HG03064 (cell line): ENCODE measurements at regions not wholly inside any gene's neighbourhood (a gene's known extent, or its start where the extent isn't known, plus 50 kb on each side); places are given as distances from the start of the nearest gene placed in this dataset.
"Not testable (repeated sequence)": the region's sequence is repeated elsewhere in the genome, so short reads cannot be mapped to it uniquely, and the experiment has no call there.

Experiments
- ATAC-seq: cut with Tn5 transposase; IDR thresholded peaks from one replicate; pipeline ENCODE4 v1.9.1; 2021; ENCODE audit warnings: low read depth; ENCODE audit not compliant: unreplicated experiment

DNA sequence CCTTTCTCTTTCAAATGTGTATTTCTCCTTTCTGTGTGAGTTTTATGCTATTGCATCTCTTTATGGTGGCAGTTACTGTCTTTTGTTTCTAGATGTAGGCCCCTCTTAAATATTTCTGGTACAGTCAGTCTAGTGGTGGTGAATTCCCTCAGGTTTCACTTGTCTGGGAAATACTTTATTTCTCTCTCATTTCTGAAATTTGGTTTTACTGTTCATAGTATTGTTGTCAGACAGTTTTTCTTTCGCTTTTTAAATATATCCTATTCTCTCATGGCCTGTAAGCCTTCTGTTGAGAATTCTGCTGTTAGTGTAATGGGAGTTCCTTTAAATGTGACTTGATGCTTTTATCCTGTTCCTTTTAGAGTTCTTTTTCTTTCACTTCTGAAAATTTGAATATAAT lies 874.0 kb downstream of the PLOD2 start:
- no peak for ATAC-seq

GRCh38 chr3:145290010-145290409 lies 871.0 kb downstream of the PLOD2 start:
- ATAC-seq = no peak

- no peak for ATAC-seq
Observed at GRCh38 chr3:145294572-145294971, 866.4 kb downstream of the PLOD2 start.

DNA sequence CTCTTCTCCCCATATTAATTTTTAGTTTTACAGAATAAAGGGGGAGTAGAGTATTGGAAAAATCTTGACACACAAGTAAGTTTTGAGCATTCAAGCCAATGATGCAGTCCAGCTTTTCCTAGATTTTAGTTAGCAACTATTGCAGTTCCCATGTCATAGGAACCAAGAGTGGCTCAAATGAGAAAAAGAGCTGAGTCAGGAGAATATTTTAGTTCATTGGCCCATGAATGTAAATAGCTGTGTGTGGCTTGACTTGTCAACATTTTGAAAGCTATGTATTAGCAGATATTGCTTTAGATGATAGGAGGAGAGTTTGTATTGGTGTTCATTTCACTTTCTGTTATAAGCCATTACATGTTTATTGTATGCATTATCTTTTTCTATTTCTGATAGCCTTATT lies 853.7 kb downstream of the PLOD2 start:
- ATAC-seq = no peak

DNA sequence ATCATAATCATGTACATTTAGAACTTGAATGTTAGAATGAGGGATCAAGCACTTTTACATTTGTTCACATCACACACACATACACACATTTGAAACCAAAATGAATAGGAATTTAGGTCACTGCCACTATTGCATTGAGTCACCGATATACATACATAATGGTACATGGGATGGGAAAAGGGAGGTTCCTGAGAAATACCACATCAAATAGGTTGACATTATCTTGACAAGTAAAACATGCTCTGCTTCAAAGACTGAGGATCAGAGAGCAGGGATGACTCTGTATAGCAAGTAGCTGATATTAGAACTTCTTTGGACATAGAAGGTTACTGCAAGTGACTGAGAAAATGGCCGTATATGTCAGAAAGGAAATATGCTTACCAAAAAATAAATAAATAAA lies 847.2 kb downstream of the PLOD2 start:
- ATAC-seq = no peak

GRCh38 chr3:145316253-145316652 lies 844.7 kb downstream of the PLOD2 start:
- not testable (repeated sequence) for ATAC-seq

- ATAC-seq = no peak
Observed at GRCh38 chr3:145326666-145327065, 834.3 kb downstream of the PLOD2 start.

GRCh38 chr3:145333427-145333826 lies 827.6 kb downstream of the PLOD2 start:
- not testable (repeated sequence) for ATAC-seq

DNA sequence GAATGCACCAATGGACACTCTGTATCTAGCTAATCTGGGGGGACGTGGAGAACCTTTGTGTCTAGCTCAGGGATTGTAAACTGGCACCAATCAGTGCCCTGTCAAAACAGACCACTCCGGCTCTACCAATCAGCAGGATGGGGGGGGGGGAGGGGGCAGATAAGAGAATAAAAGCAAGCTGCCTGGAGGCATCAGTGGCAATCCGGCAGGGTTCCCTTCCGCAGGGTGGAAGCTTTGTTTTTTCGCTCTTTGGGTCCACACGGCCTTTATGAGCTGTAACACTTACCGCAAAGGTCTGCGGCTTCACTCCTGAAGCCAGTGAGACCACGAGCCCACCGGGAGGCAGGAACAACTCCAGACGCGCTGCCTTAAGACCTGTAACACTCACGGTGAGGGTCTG lies 827.1 kb downstream of the PLOD2 start:
- ATAC-seq = no peak

- no peak for ATAC-seq
Observed at GRCh38 chr3:145355206-145355605, 805.8 kb downstream of the PLOD2 start.

DNA sequence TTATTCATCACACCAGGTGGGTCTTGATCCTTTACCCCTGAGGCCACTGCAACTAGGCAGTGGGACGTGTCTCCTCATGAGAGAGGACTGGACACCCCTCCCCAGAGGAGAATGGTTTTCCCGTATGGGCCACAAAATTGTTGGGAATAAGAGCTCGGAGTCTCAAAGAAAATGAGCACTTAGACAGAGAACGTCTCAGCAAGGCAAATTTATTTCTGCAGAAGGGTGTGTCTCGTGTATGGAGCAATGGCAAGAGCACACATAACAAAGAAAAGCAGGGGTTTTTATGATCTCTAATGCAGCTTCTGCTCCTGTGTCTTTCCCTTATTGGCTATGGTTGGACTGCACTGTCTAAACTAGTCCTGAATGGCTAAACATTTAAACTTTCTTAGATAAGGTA lies 803.5 kb downstream of the PLOD2 start:
- ATAC-seq = no peak

DNA sequence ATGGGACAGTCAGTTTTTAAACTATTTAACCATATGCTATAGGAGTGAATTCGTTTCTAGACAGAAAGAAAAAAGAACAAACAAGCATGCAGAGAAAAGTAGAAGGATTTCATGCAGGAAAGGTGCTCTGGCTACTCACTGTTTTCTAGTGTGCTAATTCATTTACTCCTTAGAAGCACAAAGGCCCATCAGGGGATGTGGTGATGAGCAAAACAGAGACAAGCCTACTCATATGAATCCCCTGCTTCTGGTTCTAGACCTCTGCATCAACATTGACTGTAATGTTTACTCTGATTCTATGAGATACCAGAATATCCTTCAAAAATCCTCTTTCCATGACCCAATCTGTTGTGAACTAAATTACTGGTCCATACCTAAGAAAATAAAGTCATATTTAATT lies 801.9 kb downstream of the PLOD2 start:
- no peak for ATAC-seq

DNA sequence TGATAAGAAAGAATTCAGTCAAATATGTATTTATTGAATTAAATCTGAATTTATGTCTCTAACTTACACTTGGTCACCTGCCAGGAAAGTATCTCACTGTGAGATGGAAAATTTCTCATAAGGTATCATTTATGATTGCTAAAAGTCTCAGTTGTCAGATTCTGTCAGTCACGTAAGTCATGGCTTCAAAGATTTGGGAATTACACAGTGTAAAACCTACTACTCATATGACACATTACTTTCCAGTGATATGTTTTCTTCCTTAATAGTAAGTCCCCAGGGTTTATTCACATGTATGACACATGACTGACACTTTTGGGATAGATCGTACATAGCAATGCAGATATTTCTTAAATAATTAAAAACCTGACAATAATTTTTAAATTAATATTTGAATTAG lies 792.2 kb downstream of the PLOD2 start:
- ATAC-seq = no peak

DNA sequence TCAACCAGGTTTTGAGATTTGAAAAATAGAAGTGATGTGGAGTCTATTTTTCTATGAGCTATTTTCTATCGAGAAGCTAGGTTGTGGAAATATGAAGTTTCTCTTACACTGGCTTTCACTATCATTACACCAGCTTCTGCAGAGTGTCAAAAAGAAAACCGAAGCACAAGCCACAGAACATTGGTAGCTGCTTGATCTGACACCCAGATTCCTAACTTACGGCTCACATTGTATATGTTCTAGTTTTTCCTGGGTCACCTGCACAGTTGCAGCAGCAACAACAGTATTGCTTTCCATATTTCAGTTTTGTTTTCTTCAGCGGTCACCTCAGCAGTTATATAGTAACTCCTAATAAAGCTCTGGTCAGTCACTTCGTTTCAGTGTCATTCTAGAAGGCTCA lies 790.1 kb downstream of the PLOD2 start:
- ATAC-seq = no peak

GRCh38 chr3:145377301-145377700 lies 783.7 kb downstream of the PLOD2 start:
- ATAC-seq = no peak

- no peak for ATAC-seq
Observed at GRCh38 chr3:145383416-145383815, 777.6 kb downstream of the PLOD2 start.

DNA sequence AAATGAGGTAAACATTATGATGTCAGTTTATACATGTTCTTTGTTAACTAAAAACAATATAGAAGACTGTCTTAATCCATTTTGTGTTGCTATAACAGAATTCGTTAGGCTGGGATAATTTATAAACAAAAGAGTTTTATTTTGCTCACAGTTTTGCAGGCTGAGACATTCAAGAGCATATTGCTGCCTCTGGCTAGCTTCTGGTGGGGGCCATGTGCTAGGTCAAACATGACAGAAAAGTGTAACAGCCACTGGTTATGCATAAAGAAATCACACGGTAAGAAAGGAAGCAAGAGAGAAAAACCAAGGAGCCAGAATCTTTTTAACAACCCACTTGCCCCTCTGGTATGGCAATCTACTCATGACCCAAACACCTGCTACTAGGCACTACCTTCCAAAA lies 776.7 kb downstream of the PLOD2 start:
- ATAC-seq = no peak

DNA sequence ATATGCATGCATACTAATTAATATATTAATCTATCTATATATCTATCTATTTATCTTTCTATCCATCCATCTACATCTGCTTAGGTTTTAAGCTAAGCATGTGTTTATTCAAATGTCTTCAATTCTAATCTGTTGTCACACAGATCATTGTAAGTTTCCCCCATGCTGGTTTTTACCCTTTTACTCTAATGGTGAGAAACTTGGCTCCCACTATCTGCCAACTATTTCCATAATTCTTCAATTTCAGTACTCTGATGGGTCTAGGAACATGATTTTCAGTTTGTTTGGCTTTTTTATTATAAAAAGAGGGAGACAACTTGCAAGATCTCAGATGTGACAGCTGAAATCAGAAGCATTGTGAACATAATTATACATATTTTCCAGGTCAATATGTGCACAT lies 773.8 kb downstream of the PLOD2 start:
- ATAC-seq = no peak

GRCh38 chr3:145395421-145395820 lies 765.6 kb downstream of the PLOD2 start:
- no peak for ATAC-seq

- ATAC-seq = no peak
Observed at GRCh38 chr3:145411605-145412004, 749.4 kb downstream of the PLOD2 start.

DNA sequence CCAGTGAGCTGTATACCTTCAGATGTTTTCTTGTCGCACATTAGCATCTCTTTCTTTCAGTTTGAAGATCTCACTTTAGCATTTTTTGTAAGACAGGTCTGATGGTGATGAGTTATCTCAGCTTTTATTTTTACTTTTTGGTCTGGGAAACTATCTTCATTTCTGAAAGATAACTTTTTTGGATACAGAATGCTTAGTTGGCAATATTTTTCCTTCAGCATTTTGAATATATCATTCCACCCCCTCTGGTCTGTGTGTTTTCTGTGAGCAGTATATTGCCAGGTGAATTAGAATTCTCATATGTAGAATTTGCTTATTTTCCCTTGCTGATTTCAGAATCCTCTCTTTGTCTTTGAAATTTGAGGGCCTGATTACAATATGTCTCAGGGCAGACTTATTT lies 743.3 kb downstream of the PLOD2 start:
- ATAC-seq = no peak

DNA sequence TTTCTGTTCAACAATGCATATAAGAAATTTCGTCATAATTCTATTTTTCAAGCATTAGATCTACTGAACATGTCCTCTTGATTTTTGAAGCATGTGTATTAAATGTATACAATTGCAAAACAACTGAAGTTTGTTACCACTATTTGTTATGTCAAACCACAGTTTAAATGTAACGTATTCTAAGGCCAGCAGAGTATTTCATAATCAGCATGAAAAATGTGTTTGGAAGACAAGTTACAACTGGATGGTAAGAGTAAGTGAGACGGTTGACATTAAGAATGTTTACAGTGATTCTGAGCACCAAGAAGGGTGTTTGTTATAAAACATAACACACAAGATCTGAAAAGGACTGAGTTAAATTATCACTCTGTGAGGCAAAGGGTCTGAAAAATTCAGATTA lies 738.4 kb downstream of the PLOD2 start:
- ATAC-seq = no peak

DNA sequence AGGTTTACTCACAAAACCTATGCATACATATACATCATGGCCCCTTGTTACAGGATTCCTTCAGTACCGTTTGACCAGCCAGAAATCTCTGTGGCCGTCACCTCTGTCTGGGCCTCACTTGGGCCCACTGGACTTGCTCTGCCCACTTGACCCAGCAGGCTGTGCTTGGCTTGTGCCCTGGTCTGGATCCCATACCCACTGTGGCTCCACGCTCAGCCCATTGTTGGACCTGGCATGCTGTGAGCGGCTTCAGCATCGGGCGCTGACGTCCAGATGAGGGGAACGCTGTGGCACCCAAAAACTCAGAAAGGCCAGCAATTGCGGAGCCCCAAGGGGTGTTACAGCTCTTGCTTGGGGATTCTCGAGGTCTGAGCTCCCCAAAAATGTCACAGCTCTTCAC lies 733.6 kb downstream of the PLOD2 start:
- no peak for ATAC-seq

DNA sequence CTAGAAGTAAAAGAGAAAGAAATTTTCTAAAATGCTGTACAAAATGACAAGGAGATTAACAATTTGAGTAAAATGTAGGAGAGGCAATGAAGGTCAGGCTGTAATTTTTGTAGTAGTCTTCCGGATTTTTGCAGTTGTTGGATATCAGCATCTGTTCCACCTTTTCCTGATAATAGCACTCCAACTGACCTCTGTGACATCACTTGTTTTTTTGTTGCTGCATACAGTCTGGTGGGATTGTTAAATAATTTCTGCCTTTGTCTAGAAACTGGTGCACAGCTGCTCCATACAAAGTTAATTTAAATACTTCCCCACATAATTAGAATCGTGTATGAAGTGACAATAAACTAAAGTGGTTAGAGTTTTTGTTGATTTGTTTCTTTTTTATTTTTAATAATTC lies 731.4 kb downstream of the PLOD2 start:
- ATAC-seq = no peak
